ENCODE measurements at regions not wholly inside any gene's neighbourhood (a gene's known extent, or its start where the extent isn't known, plus 50 kb on each side); places are given as distances from the start of the nearest gene placed in this dataset.

DNA sequence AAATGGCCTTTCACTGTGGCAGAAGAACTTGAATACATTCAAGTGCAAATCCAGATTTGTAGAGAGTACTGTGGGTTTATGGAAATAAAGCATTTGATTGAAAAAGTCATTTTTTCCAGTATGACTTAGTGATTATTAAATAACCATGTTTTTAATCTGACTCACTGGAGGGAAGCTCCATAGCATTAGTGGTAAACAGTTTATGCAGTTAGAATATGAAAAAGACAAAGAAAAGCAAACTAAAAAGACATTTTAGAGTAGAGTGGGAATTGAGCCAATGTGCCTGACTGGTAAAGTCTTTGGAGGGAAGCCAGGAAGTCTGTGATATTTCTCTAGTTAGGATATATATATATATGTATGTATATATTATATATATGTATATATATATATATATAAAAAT is 53.4 kb downstream of the FAT4 start (continued):
- TF ChIP-seq ZNF230 (CRISPR knock-in tag; IDR thresholded peaks at IDR 0.05) (no peak), MYC (CRISPR knock-in tag; IDR thresholded peaks at IDR 0.05; ENCODE audit: borderline replicate concordance) (no peak), ZNF451 (CRISPR knock-in tag; IDR thresholded peaks at IDR 0.05) (no peak), HMGA1 (CRISPR knock-in tag; conservative IDR thresholded peaks at IDR 0.05) (no peak), AHR (CRISPR knock-in tag; IDR thresholded peaks at IDR 0.05) (no peak), MIER3 (CRISPR knock-in tag; IDR thresholded peaks at IDR 0.05; ENCODE audit: borderline replicate concordance) (no peak)
- TF ChIP-seq, protein P1, sequence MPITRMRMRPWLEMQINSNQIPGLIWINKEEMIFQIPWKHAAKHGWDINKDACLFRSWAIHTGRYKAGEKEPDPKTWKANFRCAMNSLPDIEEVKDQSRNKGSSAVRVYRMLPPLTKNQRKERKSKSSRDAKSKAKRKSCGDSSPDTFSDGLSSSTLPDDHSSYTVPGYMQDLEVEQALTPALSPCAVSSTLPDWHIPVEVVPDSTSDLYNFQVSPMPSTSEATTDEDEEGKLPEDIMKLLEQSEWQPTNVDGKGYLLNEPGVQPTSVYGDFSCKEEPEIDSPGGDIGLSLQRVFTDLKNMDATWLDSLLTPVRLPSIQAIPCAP (CRISPR knock-in tag; IDR thresholded peaks at IDR 0.05; ENCODE audit: low read depth), result no peak

DNA sequence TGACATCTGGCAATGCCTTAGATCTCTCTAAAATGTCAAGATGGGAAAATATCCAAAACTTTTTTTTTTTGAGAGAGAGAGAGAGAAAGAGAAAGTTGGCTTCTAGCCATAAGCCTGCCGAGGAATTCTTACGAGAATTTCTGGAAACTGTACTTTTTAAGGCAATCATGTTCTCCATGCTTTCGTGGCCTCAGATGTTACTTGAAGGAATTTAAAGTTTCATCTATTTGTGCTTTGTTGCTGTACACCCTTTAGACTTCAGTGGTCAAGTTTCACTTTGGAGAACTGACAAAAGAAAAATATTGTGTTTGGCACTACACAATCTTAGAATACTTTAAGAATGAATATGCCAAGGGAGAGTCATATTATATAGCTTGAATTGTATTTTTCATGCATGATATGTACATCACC is 53.9 kb downstream of the FAT4 start:
- Histone ChIP-seq H3K79me2 (ENCODE audit: insufficient read depth, low read length) (no peaks in the 10 kb centered on the region), H4K20me1 (ENCODE audit: insufficient read depth, low read length) (no peaks in the 10 kb centered on the region), H3K9me3 (ENCODE audit: low read length) (no peaks in the 10 kb centered on the region), H3K27me3 (ENCODE audit: control insufficient read depth in 1 of 2, insufficient read depth in 2 of 2, low read length in 2 of 2) (no peaks in the 10 kb centered on the region), H3K9ac (ENCODE audit: insufficient read depth, low read depth, low read length) (no peak overlapping the region), H3K27ac (ENCODE audit: extremely low read length, insufficient read depth, low read length) (no peak overlapping the region), H2AFZ (ENCODE audit: low read length) (no peak overlapping the region), H3K4me2 (ENCODE audit: low read depth, low read length) (no peak overlapping the region), H3K36me3 (replicated peaks in 1 of 2; ENCODE audit: control insufficient read depth in 1 of 2, insufficient read depth in 2 of 2, low read length in 2 of 2) (no peaks in the 10 kb centered on the region), H3K4me1 (ENCODE audit: insufficient read depth, low read length) (no peaks in the 10 kb centered on the region), H3K4me3 (replicated peaks in 1 of 3; ENCODE audit: insufficient read depth in 1 of 3, low read depth in 2 of 3, low read length in 3 of 3) (no peak overlapping the region)
- in situ Hi-C loops (cut with HindIII; ENCODE audit: extremely low pct_ligation_motif_present, low pct_unique_long_range_greater_than_20kb) (no loop called here), intact Hi-C loops (cut with micrococcal nuclease; ENCODE audit: unreplicated experiment) (no loop called here)
- no TSS peak for BruUV-seq (replicated peaks)
- no peak for FAIRE-seq
- 63% methylated on average over 3 of the region's 3 CpGs for WGBS (ENCODE audit: low lambda C conversion rate)
- CTCF ChIA-PET (ENCODE audit: low intra/inter-chr PET ratio, low total read pairs), result no interaction called here
- ATAC-seq, result no peak
- TF ChIP-seq PHF8 (CRISPR knock-in tag; IDR thresholded peaks at IDR 0.05) (no peak), HNRNPLL (IDR thresholded peaks at IDR 0.05; ENCODE audit: low read depth, low read length, poor library complexity, severe bottlenecking) (no peak), U2AF2 (IDR thresholded peaks at IDR 0.05; ENCODE audit: low read depth, low read length) (no peak), ZBTB8A (CRISPR knock-in tag; IDR thresholded peaks at IDR 0.05; ENCODE audit: borderline replicate concordance, low read depth) (no peak), MIXL1 (CRISPR knock-in tag; IDR thresholded peaks at IDR 0.05) (no peak), ZNF782 (CRISPR knock-in tag; IDR thresholded peaks at IDR 0.05; ENCODE audit: borderline replicate concordance) (no peak), SP4 (CRISPR knock-in tag; IDR thresholded peaks at IDR 0.05) (no peak), TCF12 (IDR thresholded peaks at IDR 0.05) (no peak), TCF12 (CRISPR knock-in tag; IDR thresholded peaks at IDR 0.05) (no peak), SSRP1 (CRISPR knock-in tag; IDR thresholded peaks at IDR 0.05) (no peak), ZNF180 (CRISPR knock-in tag; IDR thresholded peaks at IDR 0.05; ENCODE audit: borderline replicate concordance, low read depth) (no peak), THYN1 (CRISPR knock-in tag; IDR thresholded peaks at IDR 0.05; ENCODE audit: borderline replicate concordance, low read depth) (no peak), ZNF160 (CRISPR knock-in tag; IDR thresholded peaks at IDR 0.05) (no peak)
- TF ChIP-seq, protein P2, sequence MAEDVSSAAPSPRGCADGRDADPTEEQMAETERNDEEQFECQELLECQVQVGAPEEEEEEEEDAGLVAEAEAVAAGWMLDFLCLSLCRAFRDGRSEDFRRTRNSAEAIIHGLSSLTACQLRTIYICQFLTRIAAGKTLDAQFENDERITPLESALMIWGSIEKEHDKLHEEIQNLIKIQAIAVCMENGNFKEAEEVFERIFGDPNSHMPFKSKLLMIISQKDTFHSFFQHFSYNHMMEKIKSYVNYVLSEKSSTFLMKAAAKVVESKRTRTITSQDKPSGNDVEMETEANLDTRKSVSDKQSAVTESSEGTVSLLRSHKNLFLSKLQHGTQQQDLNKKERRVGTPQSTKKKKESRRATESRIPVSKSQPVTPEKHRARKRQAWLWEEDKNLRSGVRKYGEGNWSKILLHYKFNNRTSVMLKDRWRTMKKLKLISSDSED (CRISPR knock-in tag; IDR thresholded peaks at IDR 0.05), result no peak
- TF ChIP-seq, protein P3, sequence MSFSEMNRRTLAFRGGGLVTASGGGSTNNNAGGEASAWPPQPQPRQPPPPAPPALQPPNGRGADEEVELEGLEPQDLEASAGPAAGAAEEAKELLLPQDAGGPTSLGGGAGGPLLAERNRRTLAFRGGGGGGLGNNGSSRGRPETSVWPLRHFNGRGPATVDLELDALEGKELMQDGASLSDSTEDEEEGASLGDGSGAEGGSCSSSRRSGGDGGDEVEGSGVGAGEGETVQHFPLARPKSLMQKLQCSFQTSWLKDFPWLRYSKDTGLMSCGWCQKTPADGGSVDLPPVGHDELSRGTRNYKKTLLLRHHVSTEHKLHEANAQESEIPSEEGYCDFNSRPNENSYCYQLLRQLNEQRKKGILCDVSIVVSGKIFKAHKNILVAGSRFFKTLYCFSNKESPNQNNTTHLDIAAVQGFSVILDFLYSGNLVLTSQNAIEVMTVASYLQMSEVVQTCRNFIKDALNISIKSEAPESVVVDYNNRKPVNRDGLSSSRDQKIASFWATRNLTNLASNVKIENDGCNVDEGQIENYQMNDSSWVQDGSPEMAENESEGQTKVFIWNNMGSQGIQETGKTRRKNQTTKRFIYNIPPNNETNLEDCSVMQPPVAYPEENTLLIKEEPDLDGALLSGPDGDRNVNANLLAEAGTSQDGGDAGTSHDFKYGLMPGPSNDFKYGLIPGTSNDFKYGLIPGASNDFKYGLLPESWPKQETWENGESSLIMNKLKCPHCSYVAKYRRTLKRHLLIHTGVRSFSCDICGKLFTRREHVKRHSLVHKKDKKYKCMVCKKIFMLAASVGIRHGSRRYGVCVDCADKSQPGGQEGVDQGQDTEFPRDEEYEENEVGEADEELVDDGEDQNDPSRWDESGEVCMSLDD (CRISPR knock-in tag; IDR thresholded peaks at IDR 0.05; ENCODE audit: borderline replicate concordance), result no peak
- DNase-seq (ENCODE audit: low spot score), result no peak
- POLR2A ChIA-PET, result no interaction called here
